ENCODE measurements at regions not wholly inside any gene's neighbourhood (a gene's known extent, or its start where the extent isn't known, plus 50 kb on each side); places are given as distances from the start of the nearest gene placed in this dataset.

DNA sequence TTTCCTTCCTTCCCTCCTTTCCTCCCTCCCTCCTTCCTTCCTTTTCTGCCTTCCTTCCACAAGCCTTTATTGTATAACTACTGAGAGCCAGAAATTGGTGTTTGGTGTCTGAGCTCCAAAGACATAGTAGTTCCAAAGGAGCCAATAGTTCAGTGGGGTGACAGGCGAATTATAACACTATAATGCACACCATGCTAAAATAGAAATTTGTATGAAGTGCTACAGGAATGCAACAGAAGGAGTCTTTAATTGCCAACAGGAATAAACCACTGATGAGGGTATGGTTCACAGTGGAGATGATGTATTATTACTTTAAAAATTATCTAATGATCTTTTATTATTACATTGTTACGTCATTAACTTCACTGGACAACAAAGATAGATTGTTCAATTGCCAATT, 158.8 kb upstream of the SP8 start:
- FAIRE-seq (no peak), DNase-seq (ENCODE audit: low read depth) (no peak)
- H3K36me3 ChIP-seq (ENCODE audit: control insufficient read depth, insufficient read depth, low read length) = no peaks in the 10 kb centered on the region
- no peak overlapping the region for H3K4me3 ChIP-seq (ENCODE audit: low read depth, low read length)
- no peaks in the 10 kb centered on the region for H3K27me3 ChIP-seq (ENCODE audit: control insufficient read depth, insufficient read depth, low read length)
- TF ChIP-seq CTCF (IDR thresholded peaks at IDR 0.05; ENCODE audit: insufficient read depth, low read length, severe bottlenecking) = no peak

DNA sequence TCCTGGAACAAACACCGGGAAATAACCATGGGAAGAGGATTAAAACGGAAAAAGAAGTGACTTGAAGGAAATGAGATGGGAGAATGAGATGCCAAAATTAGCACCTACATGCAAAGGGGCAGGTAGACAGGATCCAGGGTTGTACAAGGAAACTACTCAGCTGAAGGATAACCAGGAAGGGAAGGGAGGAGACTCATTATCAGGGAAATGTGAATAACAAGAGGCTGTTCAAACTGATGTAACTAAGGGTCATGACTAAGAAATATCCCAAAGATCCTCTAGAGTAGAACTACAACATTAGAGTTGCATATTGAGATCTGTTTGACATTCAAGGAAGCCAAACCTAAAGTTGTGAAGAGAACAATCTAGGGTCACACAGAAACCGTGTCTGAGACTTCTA, 166.2 kb upstream of the SP8 start:
- FAIRE-seq = no peak
- TF ChIP-seq CTCF (IDR thresholded peaks at IDR 0.05; ENCODE audit: insufficient read depth, low read length, severe bottlenecking) = no peak
- H3K27me3 ChIP-seq (ENCODE audit: control insufficient read depth, insufficient read depth, low read length) = peaks cover 2% of the 10 kb centered on the region
- peak; percentile 7 for DNase-seq (ENCODE audit: low read depth)
- no peak overlapping the region for H3K4me3 ChIP-seq (ENCODE audit: low read depth, low read length)
- H3K36me3 ChIP-seq (ENCODE audit: control insufficient read depth, insufficient read depth, low read length) = no peaks in the 10 kb centered on the region

- no peak for FAIRE-seq
- TF ChIP-seq CTCF (IDR thresholded peaks at IDR 0.05; ENCODE audit: insufficient read depth, low read length, severe bottlenecking) = no peak
- DNase-seq (ENCODE audit: low read depth) = peak; percentile 7
- Histone ChIP-seq H3K36me3 (ENCODE audit: control insufficient read depth, insufficient read depth, low read length) (no peaks in the 10 kb centered on the region), H3K4me3 (ENCODE audit: low read depth, low read length) (no peak overlapping the region), H3K27me3 (ENCODE audit: control insufficient read depth, insufficient read depth, low read length) (peaks cover 2% of the 10 kb centered on the region)
These were observed 168.3 kb upstream of the SP8 start for GRCh38 chr7:20954711-20955619.

- peaks cover 2% of the 10 kb centered on the region for H3K27me3 ChIP-seq (ENCODE audit: control insufficient read depth, insufficient read depth, low read length)
These were observed 171.9 kb upstream of the SP8 start for GRCh38 chr7:20958572-20958971.

GRCh38 chr7:20959281-20959680, 172.6 kb upstream of the SP8 start:
- Histone ChIP-seq H3K36me3 (ENCODE audit: control insufficient read depth, insufficient read depth, low read length) (no peaks in the 10 kb centered on the region), H3K27me3 (ENCODE audit: control insufficient read depth, insufficient read depth, low read length) (peaks cover 2% of the 10 kb centered on the region), H3K4me3 (ENCODE audit: low read depth, low read length) (no peak overlapping the region)
- no peak for FAIRE-seq
- peak; percentile 73 for DNase-seq (ENCODE audit: low read depth)
- TF ChIP-seq CTCF (IDR thresholded peaks at IDR 0.05; ENCODE audit: insufficient read depth, low read length, severe bottlenecking) = no peak

More at GRCh38 chr7:20958572-20958971, 171.9 kb upstream of the SP8 start:
- Histone ChIP-seq H3K4me3 (ENCODE audit: low read depth, low read length) (no peak overlapping the region), H3K36me3 (ENCODE audit: control insufficient read depth, insufficient read depth, low read length) (no peaks in the 10 kb centered on the region)
- FAIRE-seq = peak; percentile 64
- no peak for DNase-seq (ENCODE audit: low read depth)
- TF ChIP-seq CTCF (IDR thresholded peaks at IDR 0.05; ENCODE audit: insufficient read depth, low read length, severe bottlenecking) = no peak
